Kasumi-1 (cell line): ENCODE measurements at regions not wholly inside any gene's neighbourhood (a gene's known extent, or its start where the extent isn't known, plus 50 kb on each side); places are given as distances from the start of the nearest gene placed in this dataset.
A peak's percentile ranks its signal among the peaks of the same experiment; 100 is the strongest.

Experiments used
- DNase-seq, 2 experiments: peaks; one replicate each; lab custom pipeline; 2025; lab: John Stamatoyannopoulos, UW

GRCh38 chrX:120819126-120819525, 56.5 kb downstream of the CT47B1 start:
- no peak for DNase-seq

GRCh38 chrX:120813982-120814381, 61.7 kb downstream of the CT47B1 start:
- no peak for DNase-seq

GRCh38 chrX:120801426-120801825, 74.2 kb downstream of the CT47B1 start:
- no peak for DNase-seq

GRCh38 chrX:120797188-120797851, 78.3 kb downstream of the CT47B1 start:
- no peak for DNase-seq

GRCh38 chrX:120795301-120795700, 80.4 kb downstream of the CT47B1 start:
- DNase-seq, result no peak

- peak; percentile 5 to 8 for DNase-seq
These were observed 81.1 kb downstream of the CT47B1 start for GRCh38 chrX:120794525-120794975.

- no peak for DNase-seq
These were observed 82.6 kb downstream of the CT47B1 start for GRCh38 chrX:120793098-120793497.

GRCh38 chrX:120791013-120791643, 84.5 kb downstream of the CT47B1 start:
- DNase-seq, result no peak

GRCh38 chrX:120790552-120790951, 85.1 kb downstream of the CT47B1 start:
- DNase-seq, result no peak

- DNase-seq, result peak; percentile 69 to 74
These were observed 85.5 kb downstream of the CT47B1 start for GRCh38 chrX:120790118-120790517.

- DNase-seq, result no peak
These were observed 94.3 kb downstream of the CT47B1 start for GRCh38 chrX:120781403-120781802.

GRCh38 chrX:120775959-120776358, 99.7 kb downstream of the CT47B1 start:
- DNase-seq, result no peak

- no peak for DNase-seq
These were observed 101.1 kb downstream of the CT47B1 start for GRCh38 chrX:120774606-120775005.

GRCh38 chrX:120773801-120774200, 101.9 kb downstream of the CT47B1 start:
- DNase-seq, result no peak

- peak; percentile 32 to 34 for DNase-seq
These were observed 105.9 kb downstream of the CT47B1 start for GRCh38 chrX:120769576-120770341.

- DNase-seq, result no peak
These were observed 107.0 kb downstream of the CT47B1 start for GRCh38 chrX:120768681-120769080.

GRCh38 chrX:120768254-120768653, 107.4 kb downstream of the CT47B1 start:
- no peak for DNase-seq

GRCh38 chrX:120763269-120763668, 112.4 kb downstream of the CT47B1 start:
- DNase-seq, result no peak

GRCh38 chrX:120761810-120762209, 113.9 kb downstream of the CT47B1 start:
- DNase-seq, result no peak

- DNase-seq, result no peak
These were observed 116.0 kb downstream of the CT47B1 start for GRCh38 chrX:120759685-120760084.

GRCh38 chrX:120755066-120755846, 120.4 kb downstream of the CT47B1 start:
- DNase-seq, result peak; percentile 19 to 53
